ENCODE measurements at regions not wholly inside any gene's neighbourhood (a gene's known extent, or its start where the extent isn't known, plus 50 kb on each side); places are given as distances from the start of the nearest gene placed in this dataset.
"Not testable (repeated sequence)": the region's sequence is repeated elsewhere in the genome, so short reads cannot be mapped to it uniquely, and the experiment has no call there.

DNA sequence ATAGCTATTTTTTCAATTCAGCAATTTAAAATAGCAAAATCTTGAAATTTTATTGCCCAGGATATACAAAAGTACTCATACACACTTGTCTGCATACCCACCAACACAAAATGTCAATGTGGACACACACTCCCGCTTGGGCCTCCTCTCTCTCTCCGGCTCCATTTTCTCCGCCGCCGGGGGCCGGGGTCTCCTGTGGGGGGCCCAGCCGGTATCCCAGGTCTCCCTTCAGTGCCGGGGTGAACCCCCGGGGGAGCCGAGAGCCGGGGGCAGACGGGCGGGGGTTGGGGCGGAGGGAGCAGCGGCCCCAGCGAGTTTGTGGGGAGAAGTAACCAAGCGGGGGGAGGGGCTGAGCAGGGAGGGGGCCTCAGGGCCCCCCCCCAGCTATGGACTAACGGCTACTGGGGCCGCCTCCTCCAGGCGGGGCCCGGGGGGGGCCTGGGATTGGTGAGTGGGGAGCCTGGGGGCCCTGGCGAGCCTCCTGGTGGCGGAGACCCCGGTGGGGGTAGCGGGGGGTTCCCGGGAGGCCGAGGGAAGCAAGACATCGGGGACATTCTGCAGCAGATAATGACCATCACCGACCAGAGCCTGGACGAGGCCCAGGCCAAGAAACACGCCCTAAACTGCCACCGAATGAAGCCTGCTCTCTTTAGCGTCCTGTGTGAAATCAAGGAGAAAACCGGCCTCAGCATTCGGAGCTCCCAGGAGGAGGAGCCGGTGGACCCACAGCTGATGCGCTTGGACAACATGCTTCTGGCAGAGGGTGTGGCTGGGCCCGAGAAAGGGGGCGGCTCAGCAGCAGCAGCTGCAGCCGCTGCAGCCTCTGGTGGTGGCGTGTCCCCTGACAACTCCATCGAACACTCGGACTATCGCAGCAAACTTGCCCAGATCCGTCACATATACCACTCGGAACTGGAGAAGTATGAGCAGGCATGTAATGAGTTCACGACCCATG, 56.6 kb downstream of the CHST2 start:
- H3K4me3 Mint-ChIP-seq, H3K27ac Mint-ChIP-seq, ATAC-seq, DNase-seq, H3K27me3 Mint-ChIP-seq: not testable (repeated sequence)
- CTCF ChIA-PET, result interaction anchor here (0.7 kb wide), 1 partner anchor 38 kb away, joined by 3 read pairs; no protein-coding TSS in a partner anchor
- H3K9me3 Mint-ChIP-seq (ENCODE audit: low read depth), result peaks cover 14% of the 10 kb centered on the region
- H3K4me1 Mint-ChIP-seq, result peaks cover 14% of the 10 kb centered on the region
- peaks cover 18% of the 10 kb centered on the region for H3K36me3 Mint-ChIP-seq

DNA sequence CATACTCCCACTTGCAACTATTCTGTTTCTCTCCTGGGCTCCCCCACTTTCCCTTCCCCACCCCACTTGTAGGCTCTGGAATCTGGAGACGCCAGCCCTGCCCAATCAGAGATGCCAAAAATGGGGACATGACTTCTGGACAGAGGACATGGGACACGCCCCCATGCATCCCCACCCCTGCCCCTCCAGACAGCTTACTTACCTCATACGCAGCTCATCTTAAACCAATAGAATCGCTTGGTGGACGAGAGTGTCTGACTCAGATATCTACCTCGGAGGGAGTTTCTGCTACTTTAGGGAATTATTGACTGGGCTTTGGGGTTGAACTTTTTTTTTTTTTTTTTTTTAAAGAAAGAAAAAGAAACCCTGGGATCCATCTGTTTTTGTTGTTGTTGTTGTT, 58.4 kb downstream of the CHST2 start:
- not testable (repeated sequence) for DNase-seq; ATAC-seq; H3K27ac Mint-ChIP-seq; H3K4me1 Mint-ChIP-seq; H3K27me3 Mint-ChIP-seq; H3K4me3 Mint-ChIP-seq; H3K9me3 Mint-ChIP-seq (ENCODE audit: low read depth)
- CTCF ChIA-PET, result interaction anchor here (0.7 kb wide), 1 partner anchor 509 kb away, joined by 3 read pairs; no protein-coding TSS in a partner anchor
- peaks cover 10% of the 10 kb centered on the region for H3K36me3 Mint-ChIP-seq

DNA sequence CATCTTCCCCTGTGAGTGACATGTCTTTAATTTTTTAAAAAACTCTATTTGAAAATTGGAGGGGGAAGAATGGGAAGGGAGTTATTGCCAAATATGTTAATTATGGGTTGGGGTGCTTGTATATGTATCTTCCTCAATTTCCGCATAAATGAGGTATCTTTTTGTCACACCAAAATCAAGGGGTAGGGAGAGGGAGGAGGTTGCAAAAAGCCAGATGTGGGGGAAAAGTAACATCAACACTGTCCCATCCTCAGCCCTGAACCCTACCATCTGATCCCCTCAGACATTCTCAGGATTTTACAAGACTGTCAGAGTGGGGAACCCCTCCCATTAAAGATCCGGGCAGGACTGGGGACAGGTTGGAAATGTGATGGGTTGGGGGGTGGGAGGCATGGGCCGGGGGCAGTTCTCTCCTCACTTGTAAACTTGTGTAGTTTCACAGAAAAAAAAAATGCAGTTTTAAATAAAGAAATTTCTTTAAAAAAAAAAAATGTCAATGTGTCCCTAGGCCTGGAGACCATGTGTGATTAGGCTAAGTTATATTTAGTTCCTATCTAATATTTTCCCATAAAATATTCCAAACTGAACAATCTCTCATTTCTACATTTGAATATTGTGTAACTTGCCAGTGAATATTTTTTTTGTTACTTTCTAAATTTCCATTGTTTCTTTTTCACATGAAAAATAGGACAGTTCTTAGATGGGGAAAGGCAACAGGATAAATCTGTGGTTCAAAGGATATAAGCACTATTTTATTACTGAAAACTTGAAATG, 59.4 kb downstream of the CHST2 start:
- CTCF ChIA-PET, result not testable (repeated sequence)

DNA sequence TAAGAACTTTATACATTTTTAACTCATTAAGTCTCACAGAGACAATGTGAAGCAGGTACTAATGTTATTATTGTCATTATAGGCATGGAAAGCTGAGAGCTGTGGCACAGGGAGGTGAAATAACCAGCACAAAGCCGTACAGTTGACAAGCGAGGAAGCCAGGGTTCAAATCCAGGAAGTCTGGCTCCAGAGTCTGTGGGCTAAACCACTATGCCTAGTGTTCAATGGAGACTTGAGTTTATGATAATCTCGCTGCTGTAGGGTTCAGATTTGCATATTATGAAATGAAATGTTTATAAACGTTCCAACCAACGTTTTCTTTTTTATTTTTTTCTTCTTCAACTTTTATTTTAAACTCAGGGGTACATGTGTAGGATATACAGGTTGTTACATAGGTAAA, 60.0 kb downstream of the CHST2 start:
- Mint-ChIP-seq H3K4me1 (no peaks in the 10 kb centered on the region), H3K4me3 (no peak overlapping the region), H3K27me3 (no peaks in the 10 kb centered on the region), H3K9me3 (ENCODE audit: low read depth) (no peaks in the 10 kb centered on the region), H3K27ac (no peak overlapping the region), H3K36me3 (peaks cover 2% of the 10 kb centered on the region)
- CTCF ChIA-PET, result no interaction called here
- no peak for ATAC-seq
- no peak for DNase-seq

More for the DNA sequence above, 59.4 kb downstream of the CHST2 start:
- H3K4me1 Mint-ChIP-seq; DNase-seq; H3K4me3 Mint-ChIP-seq; ATAC-seq; H3K36me3 Mint-ChIP-seq; H3K9me3 Mint-ChIP-seq (ENCODE audit: low read depth); H3K27me3 Mint-ChIP-seq; H3K27ac Mint-ChIP-seq: not testable (repeated sequence)

DNA sequence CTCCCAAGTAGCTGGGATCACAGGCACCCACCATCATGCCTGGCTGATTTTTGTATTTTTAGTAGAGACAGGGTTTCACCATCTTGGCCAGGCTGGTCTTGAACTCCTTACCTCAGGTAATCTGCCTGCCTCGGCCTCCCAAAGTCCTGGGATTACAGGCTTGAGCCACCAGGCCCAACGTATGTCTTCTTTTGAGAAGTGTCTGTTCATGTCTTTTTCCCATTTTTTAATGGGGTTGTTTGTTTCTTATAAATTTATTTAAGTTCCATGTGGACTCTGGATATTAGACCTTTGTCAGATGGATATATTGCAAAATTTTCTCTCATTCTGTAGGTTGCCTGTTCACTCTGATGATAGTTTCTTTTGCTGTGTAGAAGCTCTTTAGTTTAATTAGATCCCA, 61.3 kb downstream of the CHST2 start:
- DNase-seq; ATAC-seq; H3K27ac Mint-ChIP-seq; H3K27me3 Mint-ChIP-seq; H3K9me3 Mint-ChIP-seq (ENCODE audit: low read depth); H3K4me1 Mint-ChIP-seq; H3K36me3 Mint-ChIP-seq; H3K4me3 Mint-ChIP-seq: not testable (repeated sequence)
- CTCF ChIA-PET, result interaction anchor here (0.7 kb wide), 1 partner anchor 1347 kb away, joined by 3 read pairs; no protein-coding TSS in a partner anchor

DNA sequence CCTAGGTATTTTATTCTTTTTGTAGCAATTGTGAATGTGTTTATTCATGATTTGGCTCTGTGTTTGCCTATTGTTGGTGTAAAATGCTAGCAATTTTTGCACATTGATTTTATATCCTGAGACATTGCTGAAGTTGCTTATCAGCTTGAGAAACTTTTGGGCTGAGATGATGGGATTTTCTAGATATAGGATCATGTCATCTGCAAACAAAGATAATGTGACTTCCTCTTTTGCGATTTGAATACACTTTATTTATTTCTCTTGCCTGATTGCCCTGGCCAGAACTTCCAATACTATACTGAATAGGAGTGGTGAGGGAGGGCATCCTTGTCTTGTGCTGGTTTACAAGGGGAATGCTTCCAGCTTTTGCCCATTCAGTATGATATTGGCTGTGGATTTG, 62.4 kb downstream of the CHST2 start:
- ATAC-seq; H3K27ac Mint-ChIP-seq; H3K4me3 Mint-ChIP-seq; H3K9me3 Mint-ChIP-seq (ENCODE audit: low read depth); CTCF ChIA-PET; H3K36me3 Mint-ChIP-seq; DNase-seq; H3K4me1 Mint-ChIP-seq; H3K27me3 Mint-ChIP-seq: not testable (repeated sequence)

DNA sequence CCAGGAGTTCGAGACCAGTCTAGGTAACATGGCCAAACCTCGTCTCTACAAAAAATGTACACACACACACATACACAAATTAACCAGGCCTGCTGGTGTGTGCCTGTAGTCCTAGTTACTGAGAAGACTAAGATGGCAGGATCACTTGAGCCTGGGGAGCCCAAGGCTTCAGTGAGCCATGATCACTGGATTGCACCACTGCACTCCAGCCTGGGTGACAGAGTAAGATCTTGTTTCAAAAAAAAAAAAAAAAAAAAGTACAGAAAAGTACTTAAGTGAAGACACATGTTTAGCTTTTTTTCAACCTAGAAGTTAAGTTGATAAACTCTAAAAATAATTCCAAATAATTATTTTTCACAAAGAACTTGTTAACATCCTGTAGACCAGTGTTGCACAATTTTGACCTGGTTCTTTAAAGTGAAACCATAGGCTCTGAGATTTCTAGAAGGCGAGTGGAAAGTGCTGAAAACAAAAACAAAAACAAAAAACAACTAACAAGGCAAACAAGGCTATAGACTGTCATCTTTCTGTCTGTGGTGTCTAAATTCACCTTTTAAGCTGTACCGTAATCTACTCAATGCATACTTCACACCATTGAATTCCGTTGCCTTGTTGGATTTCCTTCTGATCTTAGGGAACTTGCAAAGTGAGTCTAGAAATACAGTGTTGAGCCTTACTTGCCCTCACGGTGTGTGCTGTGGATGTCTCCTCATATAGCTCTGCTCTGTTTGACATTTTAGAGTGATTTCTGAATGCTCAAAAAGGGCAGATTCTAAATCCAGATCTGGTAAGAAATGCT, 63.5 kb downstream of the CHST2 start:
- ATAC-seq (no peak), DNase-seq (no peak)
- no peaks in the 10 kb centered on the region for H3K9me3 Mint-ChIP-seq (ENCODE audit: low read depth)
- H3K27me3 Mint-ChIP-seq, result no peaks in the 10 kb centered on the region
- no peak overlapping the region for H3K4me3 Mint-ChIP-seq
- CTCF ChIA-PET, result no interaction called here
- H3K4me1 Mint-ChIP-seq, result no peaks in the 10 kb centered on the region
- peaks cover 2% of the 10 kb centered on the region for H3K36me3 Mint-ChIP-seq
- H3K27ac Mint-ChIP-seq, result no peak overlapping the region

DNA sequence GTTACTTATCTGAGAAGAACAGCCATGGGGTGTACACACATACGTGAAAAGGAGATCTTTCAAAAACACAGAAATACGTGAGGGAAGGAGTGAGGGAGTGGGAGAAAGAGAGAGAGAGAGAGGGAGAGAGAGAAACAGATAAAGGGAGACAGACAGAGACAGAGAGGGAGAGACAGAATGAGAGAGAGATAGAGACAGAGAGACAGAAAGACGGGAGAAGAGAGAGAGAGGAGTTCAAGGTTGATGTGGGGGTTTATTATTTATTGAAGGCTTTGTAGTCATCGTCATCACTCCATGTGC, 64.0 kb downstream of the CHST2 start:
- H3K27me3 Mint-ChIP-seq, result no peaks in the 10 kb centered on the region
- CTCF ChIA-PET, result no interaction called here

DNA sequence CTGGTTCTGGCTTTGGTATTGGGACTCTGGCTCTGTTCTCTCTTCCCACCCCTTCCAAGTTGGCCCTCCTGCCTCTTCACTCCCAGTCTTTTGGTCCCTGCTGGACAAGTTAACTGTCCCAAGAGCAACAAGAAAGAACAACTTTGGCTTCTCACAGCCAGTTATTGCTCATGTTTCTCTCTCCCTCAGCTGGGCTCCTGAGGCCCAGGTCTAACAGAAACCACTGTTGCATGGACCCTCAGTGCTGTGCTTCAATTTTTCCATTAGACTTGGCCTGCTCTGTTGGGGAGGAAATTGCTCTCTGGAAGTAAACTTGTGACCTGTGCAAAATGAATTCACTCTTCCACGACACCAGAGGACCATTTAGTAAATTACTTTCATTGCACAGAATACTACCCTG, 64.5 kb downstream of the CHST2 start:
- CTCF ChIA-PET, result no interaction called here
- ATAC-seq, result no peak
- no peak overlapping the region for H3K27ac Mint-ChIP-seq
- no peak overlapping the region for H3K4me3 Mint-ChIP-seq
- H3K36me3 Mint-ChIP-seq, result peaks cover 2% of the 10 kb centered on the region
- no peaks in the 10 kb centered on the region for H3K27me3 Mint-ChIP-seq
- no peaks in the 10 kb centered on the region for H3K9me3 Mint-ChIP-seq (ENCODE audit: low read depth)
- no peak for DNase-seq
- H3K4me1 Mint-ChIP-seq, result no peaks in the 10 kb centered on the region

More for the DNA sequence above, 64.0 kb downstream of the CHST2 start:
- Mint-ChIP-seq H3K4me1 (no peaks in the 10 kb centered on the region), H3K4me3 (no peak overlapping the region), H3K9me3 (ENCODE audit: low read depth) (no peaks in the 10 kb centered on the region), H3K36me3 (peaks cover 2% of the 10 kb centered on the region), H3K27ac (no peak overlapping the region)
- DNase-seq (no peak), ATAC-seq (no peak)

DNA sequence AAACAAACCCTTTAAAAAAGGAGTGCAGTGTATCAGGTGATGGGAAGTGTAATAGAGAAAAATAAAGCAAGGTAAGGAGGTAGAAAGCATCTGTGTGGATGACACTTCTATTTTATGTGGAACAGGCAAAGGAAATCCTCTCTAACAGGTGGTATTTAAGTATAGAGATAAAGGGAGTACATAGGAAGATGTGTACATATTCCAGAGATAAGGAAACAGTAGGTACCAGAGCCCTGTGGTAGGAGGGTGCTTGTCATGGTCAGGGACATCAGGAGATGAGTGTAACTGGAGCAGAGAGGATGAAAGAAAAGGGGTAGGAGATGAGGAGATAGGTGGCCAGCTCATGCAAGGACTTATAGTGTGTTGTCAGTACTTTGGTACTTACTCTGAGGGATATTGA, 65.8 kb downstream of the CHST2 start:
- H3K4me3 Mint-ChIP-seq, result no peak overlapping the region
- CTCF ChIA-PET, result no interaction called here
- no peaks in the 10 kb centered on the region for H3K27me3 Mint-ChIP-seq
- peaks cover 2% of the 10 kb centered on the region for H3K36me3 Mint-ChIP-seq
- no peaks in the 10 kb centered on the region for H3K4me1 Mint-ChIP-seq
- no peak for ATAC-seq
- H3K9me3 Mint-ChIP-seq (ENCODE audit: low read depth), result no peaks in the 10 kb centered on the region
- no peak overlapping the region for H3K27ac Mint-ChIP-seq
- DNase-seq, result no peak

DNA sequence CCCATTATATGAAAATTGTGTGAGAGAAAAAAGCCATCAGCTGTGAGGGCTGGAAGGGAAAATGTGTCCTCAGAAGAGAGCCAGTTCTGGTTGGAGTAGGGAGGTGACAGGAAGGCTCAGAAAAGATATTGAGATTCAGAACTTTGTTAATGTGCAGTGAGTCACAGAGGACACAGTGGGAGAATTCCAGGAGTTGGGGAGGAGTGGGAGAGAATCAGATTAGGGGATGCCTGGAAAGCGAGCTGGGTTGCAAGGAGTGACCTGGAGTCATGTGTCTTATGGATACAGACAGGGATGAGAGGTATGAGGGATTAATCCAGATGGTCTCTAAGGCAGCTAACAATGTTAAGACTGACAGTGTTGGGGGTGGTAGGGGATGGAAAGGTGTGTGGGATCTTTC, 67.5 kb downstream of the CHST2 start:
- no peak for ATAC-seq
- H3K9me3 Mint-ChIP-seq (ENCODE audit: low read depth), result no peaks in the 10 kb centered on the region

DNA sequence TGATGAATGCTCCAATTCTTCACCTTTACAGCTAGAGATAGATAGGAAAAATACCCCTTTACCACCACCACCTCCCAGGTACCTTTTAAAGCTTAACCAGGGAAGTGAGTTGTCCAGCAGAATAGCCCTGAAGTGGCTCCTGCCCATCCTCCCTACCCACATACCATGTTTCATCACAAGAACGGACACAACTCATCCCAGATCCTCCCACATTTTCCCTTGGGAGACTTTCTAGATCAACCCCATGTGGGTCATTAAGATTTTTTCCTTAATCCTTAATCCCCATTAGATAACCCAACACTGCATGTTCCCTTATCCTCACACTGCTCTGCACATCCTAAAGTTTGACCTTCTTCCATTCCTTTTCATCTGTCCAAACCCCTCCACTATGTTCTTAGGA, 69.3 kb downstream of the CHST2 start:
- H3K4me1 Mint-ChIP-seq, result peaks cover 7% of the 10 kb centered on the region
- CTCF ChIA-PET, result interaction anchor here (1.3 kb wide), 1 partner anchor 13 kb away, joined by 3 read pairs; no protein-coding TSS in a partner anchor
- DNase-seq (no peak), ATAC-seq (no peak)
- H3K27ac Mint-ChIP-seq, result no peak overlapping the region
- H3K9me3 Mint-ChIP-seq (ENCODE audit: low read depth), result no peaks in the 10 kb centered on the region
- H3K27me3 Mint-ChIP-seq, result peaks cover 3% of the 10 kb centered on the region
- no peak overlapping the region for H3K4me3 Mint-ChIP-seq
- peaks cover 2% of the 10 kb centered on the region for H3K36me3 Mint-ChIP-seq

More for the DNA sequence above, 67.5 kb downstream of the CHST2 start:
- no peak overlapping the region for H3K27ac Mint-ChIP-seq
- no peak overlapping the region for H3K4me3 Mint-ChIP-seq
- CTCF ChIA-PET, result no interaction called here
- peaks cover 3% of the 10 kb centered on the region for H3K27me3 Mint-ChIP-seq
- peaks cover 2% of the 10 kb centered on the region for H3K36me3 Mint-ChIP-seq
- DNase-seq, result no peak
- peaks cover 7% of the 10 kb centered on the region for H3K4me1 Mint-ChIP-seq

DNA sequence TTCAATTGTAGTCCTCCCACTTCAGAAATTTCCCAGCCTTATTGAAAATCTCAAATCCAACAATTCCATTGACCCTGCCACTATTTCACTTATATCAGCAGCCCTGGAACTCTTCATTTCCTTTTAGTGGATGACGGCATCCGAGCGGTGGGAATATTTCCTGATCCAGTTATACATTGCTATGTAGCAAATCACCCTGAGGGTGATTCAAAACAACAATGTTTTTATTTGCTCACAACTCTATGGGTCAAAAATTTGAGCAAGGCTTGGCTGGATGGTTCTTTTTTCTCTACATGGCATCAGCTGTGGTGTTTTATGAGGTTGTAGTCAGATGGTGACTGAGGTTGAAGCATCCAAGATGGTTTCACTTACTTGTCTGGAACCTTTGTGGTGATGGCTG, 70.5 kb downstream of the CHST2 start:
- H3K27me3 Mint-ChIP-seq, result peaks cover 3% of the 10 kb centered on the region
- H3K9me3 Mint-ChIP-seq (ENCODE audit: low read depth), result no peaks in the 10 kb centered on the region
- H3K4me1 Mint-ChIP-seq, result peaks cover 7% of the 10 kb centered on the region
- ATAC-seq, result no peak
- no peak overlapping the region for H3K27ac Mint-ChIP-seq
- peaks cover 2% of the 10 kb centered on the region for H3K36me3 Mint-ChIP-seq
- H3K4me3 Mint-ChIP-seq, result no peak overlapping the region
- DNase-seq, result no peak
- CTCF ChIA-PET, result no interaction called here

Measured in activated CD8-positive, alpha-beta memory T cell treated with anti-CD3 and anti-CD28 coated beads, Interleukin-2, amount 10 ng/mL, durations not matched to agents 7 days and 5 days (primary cell).